ENCODE measurements at regions not wholly inside any gene's neighbourhood (a gene's known extent, or its start where the extent isn't known, plus 50 kb on each side); places are given as distances from the start of the nearest gene placed in this dataset.

DNA sequence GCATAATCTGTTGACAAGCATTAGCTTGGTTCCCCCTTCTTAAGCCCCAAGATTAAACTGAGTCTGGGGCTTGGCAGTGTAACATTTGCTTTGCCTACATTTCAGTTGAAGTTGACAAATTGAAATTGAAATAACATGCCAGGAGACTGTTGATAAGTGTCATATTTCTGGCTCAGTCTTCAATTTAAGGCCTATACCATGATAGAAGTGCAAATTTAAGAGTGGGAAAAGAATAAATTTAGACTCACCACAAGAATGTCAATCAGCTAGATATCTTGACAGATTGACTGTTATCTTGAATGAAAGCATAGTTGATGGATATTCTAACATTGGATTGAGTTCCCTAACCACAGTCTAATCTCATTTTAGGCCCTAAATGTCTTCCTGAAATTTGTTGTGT lies 117.6 kb downstream of the MAGEB17 start:
- H3K4me2 ChIP-seq (ENCODE audit: control insufficient read depth, extremely low read depth, insufficient read depth, low read depth, low read length), result no peak overlapping the region
- no peak overlapping the region for H3K27ac ChIP-seq (ENCODE audit: control insufficient read depth, insufficient read depth, low read length)
- TF ChIP-seq EZH2 (IDR thresholded peaks at IDR 0.05; ENCODE audit: low read length), result no peak
- TF ChIP-seq, protein P1, sequence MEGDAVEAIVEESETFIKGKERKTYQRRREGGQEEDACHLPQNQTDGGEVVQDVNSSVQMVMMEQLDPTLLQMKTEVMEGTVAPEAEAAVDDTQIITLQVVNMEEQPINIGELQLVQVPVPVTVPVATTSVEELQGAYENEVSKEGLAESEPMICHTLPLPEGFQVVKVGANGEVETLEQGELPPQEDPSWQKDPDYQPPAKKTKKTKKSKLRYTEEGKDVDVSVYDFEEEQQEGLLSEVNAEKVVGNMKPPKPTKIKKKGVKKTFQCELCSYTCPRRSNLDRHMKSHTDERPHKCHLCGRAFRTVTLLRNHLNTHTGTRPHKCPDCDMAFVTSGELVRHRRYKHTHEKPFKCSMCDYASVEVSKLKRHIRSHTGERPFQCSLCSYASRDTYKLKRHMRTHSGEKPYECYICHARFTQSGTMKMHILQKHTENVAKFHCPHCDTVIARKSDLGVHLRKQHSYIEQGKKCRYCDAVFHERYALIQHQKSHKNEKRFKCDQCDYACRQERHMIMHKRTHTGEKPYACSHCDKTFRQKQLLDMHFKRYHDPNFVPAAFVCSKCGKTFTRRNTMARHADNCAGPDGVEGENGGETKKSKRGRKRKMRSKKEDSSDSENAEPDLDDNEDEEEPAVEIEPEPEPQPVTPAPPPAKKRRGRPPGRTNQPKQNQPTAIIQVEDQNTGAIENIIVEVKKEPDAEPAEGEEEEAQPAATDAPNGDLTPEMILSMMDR (optimal IDR thresholded peaks at IDR 0.05 in 1 of 3, IDR thresholded peaks at IDR 0.05 in 1 of 3, conservative IDR thresholded peaks at IDR 0.05 in 1 of 3; ENCODE audit: extremely low read depth in 1 of 3, insufficient read depth in 2 of 3, low read length in 3 of 3), result no peak
- no peak overlapping the region for H2AFZ ChIP-seq (ENCODE audit: control insufficient read depth, low read length)
- no peak overlapping the region for H3K9ac ChIP-seq (ENCODE audit: control insufficient read depth, extremely low read depth, insufficient read depth, low read length)
- dilution Hi-C loops (cut with MboI; ENCODE audit: extremely low pct_ligation_motif_present, low sequenced_read_pairs), result no loop called here
- H3K4me1 ChIP-seq (ENCODE audit: control insufficient read depth, extremely low read depth, insufficient read depth, low read length), result no peaks in the 10 kb centered on the region
- no peaks in the 10 kb centered on the region for H3K9me1 ChIP-seq (ENCODE audit: control insufficient read depth, extremely low read depth, insufficient read depth, low read length)
- no peaks in the 10 kb centered on the region for H4K20me1 ChIP-seq (ENCODE audit: control insufficient read depth, extremely low read depth, insufficient read depth, low read length)
- no peaks in the 10 kb centered on the region for H3K79me2 ChIP-seq (ENCODE audit: control insufficient read depth, insufficient read depth, low read length)
- DNase-seq (ENCODE audit: low read depth, low spot score), result no peak
- no peaks in the 10 kb centered on the region for H3K36me3 ChIP-seq (ENCODE audit: control insufficient read depth in 2 of 2, extremely low read depth in 1 of 2, insufficient read depth in 2 of 2, low read length in 2 of 2)
- no peak overlapping the region for H3K4me3 ChIP-seq (ENCODE audit: control insufficient read depth in 2 of 3, extremely low read depth in 1 of 3, insufficient read depth in 2 of 3, low read depth in 1 of 3, low read length in 3 of 3)
- no peaks in the 10 kb centered on the region for H3K9me3 ChIP-seq (ENCODE audit: control insufficient read depth, low read depth, low read length)
- H3K27me3 ChIP-seq (ENCODE audit: control insufficient read depth, extremely low read depth, insufficient read depth, low read length), result no peaks in the 10 kb centered on the region
- FAIRE-seq, result no peak

DNA sequence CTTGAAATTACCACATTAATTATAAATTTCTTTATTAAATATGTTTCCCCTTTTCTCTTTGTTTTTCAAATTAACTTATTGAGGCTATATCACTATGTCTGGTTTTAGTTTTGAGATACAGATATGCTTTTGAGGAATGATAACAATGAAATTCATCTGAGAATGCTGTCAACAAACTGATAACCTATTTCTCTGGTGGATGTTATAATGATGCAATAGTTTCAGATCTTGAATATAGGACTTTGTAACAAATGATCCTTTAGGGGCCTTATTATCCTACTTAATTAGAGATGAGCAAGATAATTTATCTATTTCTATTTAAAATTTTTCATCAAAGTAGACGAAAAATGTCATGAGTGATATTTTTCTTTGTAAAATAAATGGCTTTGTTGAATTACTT lies 123.7 kb downstream of the MAGEB17 start:
- H3K4me3 ChIP-seq (ENCODE audit: control insufficient read depth in 2 of 3, extremely low read depth in 1 of 3, insufficient read depth in 2 of 3, low read depth in 1 of 3, low read length in 3 of 3), result no peak overlapping the region
- H3K9me1 ChIP-seq (ENCODE audit: control insufficient read depth, extremely low read depth, insufficient read depth, low read length), result no peaks in the 10 kb centered on the region
- DNase-seq (ENCODE audit: low read depth, low spot score), result no peak
- H2AFZ ChIP-seq (ENCODE audit: control insufficient read depth, low read length), result no peak overlapping the region
- no peaks in the 10 kb centered on the region for H3K4me1 ChIP-seq (ENCODE audit: control insufficient read depth, extremely low read depth, insufficient read depth, low read length)
- dilution Hi-C loops (cut with MboI; ENCODE audit: extremely low pct_ligation_motif_present, low sequenced_read_pairs), result no loop called here
- H3K36me3 ChIP-seq (ENCODE audit: control insufficient read depth in 2 of 2, extremely low read depth in 1 of 2, insufficient read depth in 2 of 2, low read length in 2 of 2), result no peaks in the 10 kb centered on the region
- H3K9me3 ChIP-seq (ENCODE audit: control insufficient read depth, low read depth, low read length), result no peaks in the 10 kb centered on the region
- no peaks in the 10 kb centered on the region for H4K20me1 ChIP-seq (ENCODE audit: control insufficient read depth, extremely low read depth, insufficient read depth, low read length)
- H3K9ac ChIP-seq (ENCODE audit: control insufficient read depth, extremely low read depth, insufficient read depth, low read length), result no peak overlapping the region
- no peaks in the 10 kb centered on the region for H3K27me3 ChIP-seq (ENCODE audit: control insufficient read depth, extremely low read depth, insufficient read depth, low read length)
- no peak for FAIRE-seq
- H3K27ac ChIP-seq (ENCODE audit: control insufficient read depth, insufficient read depth, low read length), result no peak overlapping the region
- H3K4me2 ChIP-seq (ENCODE audit: control insufficient read depth, extremely low read depth, insufficient read depth, low read depth, low read length), result no peak overlapping the region
- no peak for TF ChIP-seq EZH2 (IDR thresholded peaks at IDR 0.05; ENCODE audit: low read length)
- TF ChIP-seq, protein P1 (optimal IDR thresholded peaks at IDR 0.05 in 1 of 3, IDR thresholded peaks at IDR 0.05 in 1 of 3, conservative IDR thresholded peaks at IDR 0.05 in 1 of 3; ENCODE audit: extremely low read depth in 1 of 3, insufficient read depth in 2 of 3, low read length in 3 of 3), result no peak
- no peaks in the 10 kb centered on the region for H3K79me2 ChIP-seq (ENCODE audit: control insufficient read depth, insufficient read depth, low read length)

All from keratinocyte (primary cell).